ENCODE measurements at regions not wholly inside any gene's neighbourhood (a gene's known extent, or its start where the extent isn't known, plus 50 kb on each side); places are given as distances from the start of the nearest gene placed in this dataset.

DNA sequence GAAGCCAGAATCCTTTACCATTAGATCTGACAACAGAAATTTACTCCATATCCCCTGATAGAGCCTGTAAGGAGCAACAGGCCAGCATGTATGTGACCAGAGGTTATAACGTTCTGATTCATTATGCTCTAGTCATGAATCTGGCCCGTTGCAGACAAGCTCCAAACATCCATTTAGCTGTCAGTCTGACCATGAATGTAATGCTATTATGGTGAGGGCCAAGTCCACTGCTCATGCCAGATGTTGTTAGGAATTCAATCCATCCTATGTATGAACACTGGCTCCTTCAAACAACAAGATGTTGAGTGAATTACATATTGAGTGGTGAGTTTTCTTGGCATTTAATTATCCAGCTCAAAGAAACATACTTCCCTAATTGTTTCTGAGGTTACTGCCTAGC, 610.1 kb upstream of the ANKRD30A start:
- no peak overlapping the region for H3K4me3 ChIP-seq (ENCODE audit: low read length)
- H3K4me1 ChIP-seq (ENCODE audit: control insufficient read depth, insufficient read depth, low read length), result no peaks in the 10 kb centered on the region
- intact Hi-C loops (cut with DNase I), result no loop called here
- no peak overlapping the region for H3K27ac ChIP-seq (ENCODE audit: low read length)
- WGBS, result 49% methylated on average over 2 of the region's 2 CpGs
- DNase-seq (no peak), ATAC-seq (no peak)
- H3K9me3 ChIP-seq (ENCODE audit: control insufficient read depth, low read length), result no peaks in the 10 kb centered on the region
- H3K27me3 ChIP-seq (ENCODE audit: control insufficient read depth, insufficient read depth), result no peaks in the 10 kb centered on the region

DNA sequence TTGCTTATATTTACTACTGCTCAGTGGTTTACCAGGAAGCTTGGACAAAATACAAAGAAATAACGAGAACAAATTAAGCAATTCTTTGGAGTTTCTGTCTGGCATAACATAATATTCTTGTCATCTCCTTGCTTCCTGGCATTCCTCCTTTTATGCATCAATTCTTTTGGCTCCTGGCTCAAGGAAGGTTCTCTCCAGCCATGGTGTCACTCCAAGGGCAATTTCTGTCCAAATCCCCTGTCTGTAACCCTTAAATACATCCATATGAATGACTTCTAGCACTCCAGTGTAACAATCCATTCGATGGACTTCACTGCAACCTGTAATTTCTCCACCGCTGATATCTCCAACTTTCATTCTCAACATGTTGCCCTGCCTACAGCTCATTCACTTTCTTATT, 617.7 kb upstream of the ANKRD30A start:
- H3K4me3 ChIP-seq (ENCODE audit: low read length), result no peak overlapping the region
- 69% methylated on average over 3 of the region's 3 CpGs for WGBS
- H3K4me1 ChIP-seq (ENCODE audit: control insufficient read depth, insufficient read depth, low read length), result no peaks in the 10 kb centered on the region
- H3K27ac ChIP-seq (ENCODE audit: low read length), result no peak overlapping the region
- DNase-seq (no peak), ATAC-seq (peak in 1 of 2 donors; percentile 34)
- intact Hi-C loops (cut with DNase I), result no loop called here
- no peaks in the 10 kb centered on the region for H3K9me3 ChIP-seq (ENCODE audit: control insufficient read depth, low read length)
- no peaks in the 10 kb centered on the region for H3K27me3 ChIP-seq (ENCODE audit: control insufficient read depth, insufficient read depth)

DNA sequence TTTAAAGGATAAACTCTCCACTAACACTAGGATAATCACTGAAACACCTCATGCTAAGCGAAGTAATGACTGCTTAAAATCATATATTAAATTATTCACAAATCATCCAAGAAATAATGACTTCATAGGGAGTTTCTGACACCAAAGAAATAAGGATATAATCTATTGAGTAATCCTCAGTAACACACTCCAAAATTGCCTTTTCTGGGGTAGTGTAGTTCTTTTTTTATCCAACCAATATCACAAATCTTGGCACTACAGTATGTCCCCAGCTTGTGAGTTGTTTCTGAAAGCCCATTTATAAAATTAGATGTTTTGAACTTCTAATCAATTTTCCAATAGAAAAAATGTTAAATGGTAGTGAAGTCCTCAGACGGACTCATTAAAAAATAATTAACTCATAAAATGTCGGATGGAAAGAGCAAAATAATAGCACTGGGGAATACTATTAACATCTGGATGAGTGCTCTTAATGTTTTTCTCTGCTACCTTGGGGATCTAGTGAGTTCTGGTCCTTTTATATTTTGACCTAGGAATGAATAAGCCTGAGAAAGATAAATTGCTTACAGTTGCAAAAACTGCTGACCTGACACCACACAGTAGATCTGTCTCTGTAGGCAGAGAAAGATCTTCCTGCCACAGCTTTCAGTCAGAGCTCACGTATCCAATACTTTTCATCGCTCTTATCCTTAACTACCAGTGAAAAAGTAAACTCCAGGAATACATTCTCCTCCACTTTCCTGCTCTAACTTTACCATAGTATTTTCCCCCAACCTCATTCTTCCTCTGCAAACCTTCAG, 618.5 kb upstream of the ANKRD30A start:
- no peak for DNase-seq
- Histone ChIP-seq H3K4me3 (ENCODE audit: low read length) (no peak overlapping the region), H3K9me3 (ENCODE audit: control insufficient read depth, low read length) (no peaks in the 10 kb centered on the region), H3K27ac (ENCODE audit: low read length) (no peak overlapping the region), H3K27me3 (ENCODE audit: control insufficient read depth, insufficient read depth) (no peaks in the 10 kb centered on the region), H3K4me1 (ENCODE audit: control insufficient read depth, insufficient read depth, low read length) (no peaks in the 10 kb centered on the region)
- ATAC-seq, result peak in 1 of 2 donors; percentile 60
- intact Hi-C loops (cut with DNase I), result no loop called here
- 68% methylated on average over 5 of the region's 5 CpGs for WGBS

DNA sequence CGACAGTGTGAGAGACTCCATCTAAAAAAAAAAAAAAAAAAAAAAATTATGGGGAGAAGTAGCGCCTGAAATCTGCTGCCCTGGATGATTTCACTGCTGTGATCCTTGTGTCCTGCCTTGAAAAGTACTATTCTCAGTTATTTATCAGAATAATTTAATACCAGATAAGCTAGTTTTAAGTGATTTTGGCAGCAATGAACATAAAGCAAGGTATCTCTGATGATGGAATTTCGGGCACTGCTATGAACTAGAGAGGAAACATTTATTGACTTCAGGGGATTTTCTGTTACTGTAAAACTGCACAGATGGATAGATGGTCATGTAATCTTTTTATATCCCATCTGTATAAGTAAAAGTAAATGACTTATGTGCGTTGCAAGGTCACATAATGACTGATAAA, 619.1 kb upstream of the ANKRD30A start:
- Histone ChIP-seq H3K4me3 (ENCODE audit: low read length) (no peak overlapping the region), H3K27me3 (ENCODE audit: control insufficient read depth, insufficient read depth) (no peaks in the 10 kb centered on the region), H3K4me1 (ENCODE audit: control insufficient read depth, insufficient read depth, low read length) (no peaks in the 10 kb centered on the region), H3K9me3 (ENCODE audit: control insufficient read depth, low read length) (no peaks in the 10 kb centered on the region), H3K27ac (ENCODE audit: low read length) (no peak overlapping the region)
- 49% methylated on average over 4 of the region's 4 CpGs for WGBS
- DNase-seq (no peak), ATAC-seq (no peak)
- intact Hi-C loops (cut with DNase I), result no loop called here

DNA sequence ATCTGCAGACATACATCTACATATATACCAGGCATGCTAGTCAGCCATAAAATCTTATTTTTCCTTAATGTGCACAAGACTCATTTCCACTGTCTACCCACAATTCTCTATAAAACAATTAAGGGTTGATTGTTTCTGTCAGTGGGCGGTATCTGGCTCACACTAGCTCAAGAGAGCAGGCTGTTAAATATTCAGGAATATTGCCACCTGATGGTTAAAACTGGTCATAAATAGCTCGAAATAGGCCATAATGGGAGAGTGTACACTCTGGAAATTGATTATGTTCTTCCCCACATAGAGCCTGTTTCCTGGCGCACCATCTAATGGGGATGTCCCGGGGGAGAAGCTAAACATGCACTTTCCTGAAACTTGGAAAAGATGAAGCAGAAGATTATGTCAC, 620.6 kb upstream of the ANKRD30A start:
- no peaks in the 10 kb centered on the region for H3K27me3 ChIP-seq (ENCODE audit: control insufficient read depth, insufficient read depth)
- peak; percentile 55 to 60 for ATAC-seq
- no peak for DNase-seq

DNA sequence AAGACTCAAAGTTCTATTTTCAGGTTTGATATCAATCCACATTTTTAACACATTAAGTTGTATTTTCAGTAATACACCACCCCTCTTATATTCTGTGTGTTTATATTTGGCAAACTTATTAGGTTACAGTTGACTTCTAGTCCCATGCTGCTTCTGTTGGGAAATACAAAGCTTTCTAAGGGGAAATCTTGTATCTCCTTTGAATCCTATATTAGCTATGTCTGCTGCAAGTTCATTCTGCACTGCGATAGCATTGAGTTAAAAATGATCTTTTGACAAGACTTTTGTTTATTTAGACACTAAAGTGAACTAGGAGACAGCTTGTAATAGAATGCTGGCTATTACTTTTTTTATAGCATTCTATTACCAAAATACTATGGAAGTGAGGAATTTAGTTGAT, 625.1 kb upstream of the ANKRD30A start:
- no peaks in the 10 kb centered on the region for H3K4me1 ChIP-seq (ENCODE audit: control insufficient read depth, insufficient read depth, low read length)
- H3K27me3 ChIP-seq (ENCODE audit: control insufficient read depth, insufficient read depth), result no peaks in the 10 kb centered on the region
- DNase-seq (no peak), ATAC-seq (no peak)
- intact Hi-C loops (cut with DNase I), result no loop called here
- WGBS, result 76% methylated on average over 1 of the region's 1 CpG
- H3K9me3 ChIP-seq (ENCODE audit: control insufficient read depth, low read length), result no peaks in the 10 kb centered on the region
- no peak overlapping the region for H3K27ac ChIP-seq (ENCODE audit: low read length)
- H3K4me3 ChIP-seq (ENCODE audit: low read length), result no peak overlapping the region

More for the DNA sequence above, 620.6 kb upstream of the ANKRD30A start:
- Histone ChIP-seq H3K4me1 (ENCODE audit: control insufficient read depth, insufficient read depth, low read length) (no peaks in the 10 kb centered on the region), H3K27ac (ENCODE audit: low read length) (no peak overlapping the region), H3K9me3 (ENCODE audit: control insufficient read depth, low read length) (no peaks in the 10 kb centered on the region), H3K4me3 (ENCODE audit: low read length) (no peak overlapping the region)
- intact Hi-C loops (cut with DNase I), result no loop called here
- 72% methylated on average over 4 of the region's 4 CpGs for WGBS

DNA sequence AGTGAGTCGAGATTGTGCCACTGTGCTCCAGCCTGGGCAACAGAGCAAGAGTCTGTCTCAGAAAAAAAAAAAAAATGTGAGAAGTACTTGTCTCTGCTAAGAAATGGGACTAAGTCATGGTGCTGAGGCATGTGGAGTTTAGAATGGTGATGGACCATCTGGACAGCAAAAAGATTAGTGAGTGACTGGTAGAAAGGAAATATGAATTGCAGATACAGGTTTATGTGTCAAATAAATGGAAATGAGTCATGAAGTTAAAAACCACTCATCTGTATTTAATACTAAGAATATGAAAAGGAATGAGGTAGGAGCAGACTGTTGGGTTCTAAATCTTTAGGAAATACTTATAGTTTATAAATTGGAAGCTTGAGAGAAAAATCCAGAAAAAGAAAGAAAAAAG, 625.7 kb upstream of the ANKRD30A start:
- ATAC-seq, result no peak
- DNase-seq, result no peak
- no peaks in the 10 kb centered on the region for H3K4me1 ChIP-seq (ENCODE audit: control insufficient read depth, insufficient read depth, low read length)
- H3K27me3 ChIP-seq (ENCODE audit: control insufficient read depth, insufficient read depth), result no peaks in the 10 kb centered on the region
- WGBS, result 93% methylated on average over 1 of the region's 1 CpG
- H3K4me3 ChIP-seq (ENCODE audit: low read length), result no peak overlapping the region
- no peak overlapping the region for H3K27ac ChIP-seq (ENCODE audit: low read length)
- intact Hi-C loops (cut with DNase I), result loop anchor here in 1 of 4 donors (5.0 kb wide), 1 partner anchor 862 kb away; no protein-coding TSS in a partner anchor
- no peaks in the 10 kb centered on the region for H3K9me3 ChIP-seq (ENCODE audit: control insufficient read depth, low read length)

DNA sequence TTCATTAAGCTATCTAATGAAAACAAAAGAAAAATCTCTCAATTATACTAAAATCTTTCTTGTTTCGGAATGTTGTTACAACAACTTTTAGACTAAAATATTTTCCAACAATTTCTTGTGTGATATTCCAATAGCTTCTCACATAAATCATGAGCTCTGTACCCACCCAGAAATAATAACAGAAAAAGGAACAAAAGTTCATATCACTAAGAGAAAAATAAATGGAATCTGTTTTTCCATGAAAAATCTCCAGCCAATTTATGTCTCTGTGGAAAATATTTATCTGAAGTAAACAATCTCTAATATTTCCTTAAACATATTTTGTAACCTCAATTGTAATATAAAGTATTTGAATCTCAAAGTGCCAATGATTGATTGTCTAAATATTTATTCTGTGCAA, 628.6 kb upstream of the ANKRD30A start:
- ATAC-seq, result no peak
- WGBS, result 51% methylated on average over 1 of the region's 1 CpG
- Histone ChIP-seq H3K27ac (ENCODE audit: low read length) (no peak overlapping the region), H3K4me3 (ENCODE audit: low read length) (no peak overlapping the region), H3K9me3 (ENCODE audit: control insufficient read depth, low read length) (no peaks in the 10 kb centered on the region), H3K4me1 (ENCODE audit: control insufficient read depth, insufficient read depth, low read length) (no peaks in the 10 kb centered on the region), H3K27me3 (ENCODE audit: control insufficient read depth, insufficient read depth) (no peaks in the 10 kb centered on the region)
- intact Hi-C loops (cut with DNase I), result loop anchor here in 1 of 4 donors (5.0 kb wide), 1 partner anchor 859 kb away; no protein-coding TSS in a partner anchor
- DNase-seq, result no peak

DNA sequence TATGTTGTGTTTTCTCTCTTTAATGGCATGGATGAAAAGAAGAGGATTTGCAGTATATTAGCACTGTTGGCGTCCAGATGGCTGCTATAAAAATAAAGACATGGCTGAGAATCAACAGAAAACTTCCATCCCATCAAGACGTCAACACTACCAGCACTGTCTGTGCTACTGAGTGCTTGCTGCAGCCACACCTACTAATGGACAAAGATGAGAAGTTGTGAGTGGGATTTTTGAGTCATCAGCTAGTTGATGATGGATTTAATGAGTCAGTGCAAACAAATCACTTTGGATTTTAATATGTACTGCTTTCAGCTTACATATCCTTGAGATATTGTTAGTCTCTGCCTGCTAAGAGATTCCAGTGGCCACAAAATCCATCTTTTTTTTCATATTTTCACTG, 631.0 kb upstream of the ANKRD30A start:
- Histone ChIP-seq H3K9me3 (ENCODE audit: control insufficient read depth, low read length) (no peaks in the 10 kb centered on the region), H3K4me3 (ENCODE audit: low read length) (no peak overlapping the region), H3K27ac (ENCODE audit: low read length) (no peak overlapping the region), H3K27me3 (ENCODE audit: control insufficient read depth, insufficient read depth) (no peaks in the 10 kb centered on the region), H3K4me1 (ENCODE audit: control insufficient read depth, insufficient read depth, low read length) (peaks cover 3% of the 10 kb centered on the region)
- intact Hi-C loops (cut with DNase I), result no loop called here
- DNase-seq, result peak in 1 of 3 donors; percentile 16
- peak; percentile 63 to 74 for ATAC-seq
- WGBS, result 43% methylated on average over 2 of the region's 2 CpGs

DNA sequence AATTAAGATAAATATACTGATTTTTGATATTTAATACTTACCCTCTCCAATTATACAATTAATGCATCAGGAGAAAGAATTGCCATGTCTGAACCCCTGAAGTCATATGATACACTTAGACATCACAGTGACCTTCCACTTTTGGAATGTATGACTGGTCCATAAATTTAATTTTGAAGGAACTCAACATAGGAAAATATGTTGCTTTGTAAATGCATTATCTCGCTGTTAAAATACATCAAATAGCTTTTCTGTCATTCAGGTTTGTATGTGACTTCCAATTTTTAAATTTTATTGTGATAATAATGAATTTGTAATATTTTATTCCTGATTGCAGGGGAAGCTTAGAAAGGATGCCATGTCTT, 631.9 kb upstream of the ANKRD30A start:
- Histone ChIP-seq H3K27ac (ENCODE audit: low read length) (no peak overlapping the region), H3K27me3 (ENCODE audit: control insufficient read depth, insufficient read depth) (no peaks in the 10 kb centered on the region), H3K4me3 (ENCODE audit: low read length) (no peak overlapping the region), H3K9me3 (ENCODE audit: control insufficient read depth, low read length) (no peaks in the 10 kb centered on the region), H3K4me1 (ENCODE audit: control insufficient read depth, insufficient read depth, low read length) (peaks cover 7% of the 10 kb centered on the region)
- no peak for ATAC-seq
- DNase-seq, result no peak
- intact Hi-C loops (cut with DNase I), result no loop called here
- 92% methylated on average over 1 of the region's 1 CpG for WGBS

DNA sequence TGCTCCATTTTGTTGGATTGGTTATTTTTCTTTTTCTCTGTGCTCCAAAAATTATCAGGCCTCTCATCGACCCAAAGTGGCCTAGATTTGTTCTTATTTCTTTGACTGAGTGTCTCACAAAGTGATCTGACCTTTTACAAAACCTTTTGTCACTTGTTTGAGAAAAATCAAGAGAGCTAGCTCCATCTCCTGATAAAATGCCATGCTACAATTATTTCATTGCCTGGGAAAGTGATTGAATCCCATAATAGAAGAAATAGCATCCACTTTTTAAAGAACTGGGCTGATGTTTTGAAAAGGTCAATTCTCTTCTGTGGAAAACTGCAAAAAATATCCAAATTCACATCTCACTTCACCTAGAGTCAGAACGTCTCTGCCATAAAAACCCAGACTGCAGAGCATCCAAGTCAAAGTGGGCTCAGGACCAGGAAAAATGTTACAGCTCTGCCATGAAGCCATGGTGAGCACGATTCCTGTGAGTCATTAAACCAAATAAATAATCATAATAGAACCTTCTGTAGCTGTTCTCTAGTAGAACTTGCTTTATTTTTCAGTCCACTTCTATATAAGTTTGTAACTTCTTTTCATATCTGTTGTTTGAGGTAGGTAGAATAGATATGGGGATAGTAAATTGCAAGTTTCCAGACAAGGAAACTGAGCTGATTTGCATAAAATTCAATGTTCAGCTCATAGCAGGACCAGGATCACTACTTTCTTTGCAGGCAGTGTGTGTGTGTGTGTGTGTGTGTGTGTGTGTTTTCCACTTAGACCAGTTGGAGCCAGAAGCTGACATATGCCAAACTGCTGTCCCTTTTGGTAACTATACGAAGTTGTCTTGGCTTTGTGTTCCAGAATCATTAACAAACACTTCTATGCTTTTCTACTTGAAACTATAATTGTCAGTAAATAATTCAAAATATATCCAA, 632.5 kb upstream of the ANKRD30A start:
- no peaks in the 10 kb centered on the region for H3K27me3 ChIP-seq (ENCODE audit: control insufficient read depth, insufficient read depth)
- no peak overlapping the region for H3K27ac ChIP-seq (ENCODE audit: low read length)
- WGBS, result 43% methylated on average over 4 of the region's 4 CpGs
- DNase-seq (no peak), ATAC-seq (no peak)
- H3K9me3 ChIP-seq (ENCODE audit: control insufficient read depth, low read length), result no peaks in the 10 kb centered on the region
- intact Hi-C loops (cut with DNase I), result no loop called here
- H3K4me1 ChIP-seq (ENCODE audit: control insufficient read depth, insufficient read depth, low read length), result peaks cover 7% of the 10 kb centered on the region
- no peak overlapping the region for H3K4me3 ChIP-seq (ENCODE audit: low read length)
